A673 (cell line): ENCODE measurements at regions not wholly inside any gene's neighbourhood (a gene's known extent, or its start where the extent isn't known, plus 50 kb on each side); places are given as distances from the start of the nearest gene placed in this dataset.

Experiments
- BruUV-seq: library from RNA; stranded (reverse); fragments of 400-500 nt; replicated peaks from 2 replicates; lab custom pipeline; 2021; lab: Mats Ljungman, UMichigan
- CTCF ChIA-PET: fragments of 300-600 bp; sonication (Branson Sonifier 250); formaldehyde crosslinking; loops from one replicate; lab custom pipeline; 2022; ENCODE audit warnings: antibody characterized with exemption; lab: Charles Lee
- POLR2A ChIA-PET: fragments of 300-600 bp; sonication (Branson Sonifier 250); formaldehyde crosslinking; loops from one replicate; lab custom pipeline; 2022; ENCODE audit warnings: antibody characterized with exemption; ENCODE audit not compliant: low non-redundant PET; lab: Charles Lee
- DNase-seq: peaks from one replicate; pipeline ENCODE4 v3.0.0-alpha.2; 2015; ENCODE audit warnings: low spot score
- H3K27ac ChIP-seq: fragments of 200-600 bp; sonication (generic); 2 replicates; pipeline ENCODE4 v1.5.1; 2016; ENCODE audit warnings: mixed run types, low read depth, mild to moderate bottlenecking, mixed read lengths, antibody characterized with exemption, low read length; ENCODE audit not compliant: poor library complexity, severe bottlenecking
- H3K27me3 ChIP-seq: fragments of 200-600 bp; sonication (generic); replicated peaks from 2 replicates; pipeline ENCODE4 v1.6.1; 2017; ENCODE audit warnings: mixed run types, low read depth, mild to moderate bottlenecking, mixed read lengths, antibody characterized with exemption, low read length; ENCODE audit not compliant: insufficient read depth, poor library complexity
- H3K36me3 ChIP-seq: fragments of 200-600 bp; sonication (generic); 2 replicates; pipeline ENCODE4 v1.6.1; 2016; ENCODE audit warnings: mixed run types, mild to moderate bottlenecking, mixed read lengths, antibody characterized with exemption, low read length; ENCODE audit not compliant: insufficient read depth, poor library complexity, severe bottlenecking
- H3K4me1 ChIP-seq: fragments of 200-600 bp; sonication (generic); 2 replicates; pipeline ENCODE4 v1.6.1; 2017; ENCODE audit warnings: mixed run types, mild to moderate bottlenecking, mixed read lengths, antibody characterized with exemption, low read length; ENCODE audit not compliant: insufficient read depth, poor library complexity, severe bottlenecking
- H3K4me3 ChIP-seq: fragments of 200-600 bp; sonication (generic); 2 replicates; pipeline ENCODE4 v1.5.1; 2016; ENCODE audit warnings: low read depth, mixed run types, mild to moderate bottlenecking, mixed read lengths, low read length; ENCODE audit not compliant: poor library complexity, severe bottlenecking
- H3K9me3 ChIP-seq: fragments of 200-600 bp; sonication (generic); 2 replicates; pipeline ENCODE4 v1.6.1; 2016; ENCODE audit warnings: mixed run types, low read depth, mild to moderate bottlenecking, mixed read lengths, antibody characterized with exemption, low read length; ENCODE audit not compliant: poor library complexity, severe bottlenecking
- EZH2 ChIP-seq: fragments of 200-600 bp; sonication (generic); IDR thresholded peaks from 2 replicates; pipeline ENCODE4 v1.6.1; 2017; ENCODE audit warnings: borderline replicate concordance, low read depth, mild to moderate bottlenecking, mixed read lengths, antibody characterized with exemption, low read length; ENCODE audit not compliant: poor library complexity, severe bottlenecking
- intact Hi-C: fragments of 100-400 bp; cut with micrococcal nuclease; formaldehyde crosslinking; loops from one replicate; pipeline ENCODE4 v1.10.0; 2022; ENCODE audit not compliant: unreplicated experiment
- TF ChIP-seq, protein P1 (sequence below): fragments of 300-800, 200-600 bp; sonication (generic); conservative IDR thresholded peaks from 2 replicates; pipeline ENCODE4 v1.5.1; 2017; ENCODE audit warnings: low read depth, mild to moderate bottlenecking, antibody characterized with exemption, low read length, moderate library complexity, mixed read lengths

DNA sequence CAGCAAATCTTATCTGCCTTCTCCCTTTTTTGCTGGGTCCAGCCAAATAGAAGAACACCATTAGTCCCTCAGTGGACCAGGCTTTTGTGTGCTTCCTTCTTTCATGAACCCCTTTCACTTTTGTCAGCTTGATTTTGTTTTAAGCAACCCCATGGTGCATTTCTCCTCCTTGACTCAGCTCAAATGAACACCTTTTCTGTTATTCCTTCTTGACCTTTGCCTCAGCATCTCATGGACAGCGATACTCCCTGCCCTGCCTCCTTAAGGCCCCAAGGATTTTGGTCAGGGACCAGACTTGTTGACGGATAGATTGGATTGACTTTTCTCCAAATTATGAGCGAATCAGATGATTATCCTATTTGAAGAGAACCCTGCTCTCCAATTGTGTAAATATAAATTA is 356.6 kb upstream of the USP24 start:
- TF ChIP-seq EZH2 = no peak
- TF ChIP-seq, protein P1, sequence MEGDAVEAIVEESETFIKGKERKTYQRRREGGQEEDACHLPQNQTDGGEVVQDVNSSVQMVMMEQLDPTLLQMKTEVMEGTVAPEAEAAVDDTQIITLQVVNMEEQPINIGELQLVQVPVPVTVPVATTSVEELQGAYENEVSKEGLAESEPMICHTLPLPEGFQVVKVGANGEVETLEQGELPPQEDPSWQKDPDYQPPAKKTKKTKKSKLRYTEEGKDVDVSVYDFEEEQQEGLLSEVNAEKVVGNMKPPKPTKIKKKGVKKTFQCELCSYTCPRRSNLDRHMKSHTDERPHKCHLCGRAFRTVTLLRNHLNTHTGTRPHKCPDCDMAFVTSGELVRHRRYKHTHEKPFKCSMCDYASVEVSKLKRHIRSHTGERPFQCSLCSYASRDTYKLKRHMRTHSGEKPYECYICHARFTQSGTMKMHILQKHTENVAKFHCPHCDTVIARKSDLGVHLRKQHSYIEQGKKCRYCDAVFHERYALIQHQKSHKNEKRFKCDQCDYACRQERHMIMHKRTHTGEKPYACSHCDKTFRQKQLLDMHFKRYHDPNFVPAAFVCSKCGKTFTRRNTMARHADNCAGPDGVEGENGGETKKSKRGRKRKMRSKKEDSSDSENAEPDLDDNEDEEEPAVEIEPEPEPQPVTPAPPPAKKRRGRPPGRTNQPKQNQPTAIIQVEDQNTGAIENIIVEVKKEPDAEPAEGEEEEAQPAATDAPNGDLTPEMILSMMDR = no peak
- H3K4me1 ChIP-seq = no peaks in the 10 kb centered on the region
- intact Hi-C loops = no loop called here
- POLR2A ChIA-PET = no interaction called here
- no peak overlapping the region for H3K27ac ChIP-seq
- no TSS peak for BruUV-seq
- no peak for DNase-seq
- no peaks in the 10 kb centered on the region for H3K36me3 ChIP-seq
- CTCF ChIA-PET = no interaction called here
- H3K27me3 ChIP-seq = peaks cover 5% of the 10 kb centered on the region
- no peak overlapping the region for H3K4me3 ChIP-seq
- H3K9me3 ChIP-seq = no peaks in the 10 kb centered on the region

- no TSS peak for BruUV-seq
- intact Hi-C loops = no loop called here
- Histone ChIP-seq H3K9me3 (no peaks in the 10 kb centered on the region), H3K4me3 (no peak overlapping the region), H3K4me1 (no peaks in the 10 kb centered on the region), H3K27me3 (peaks cover 4% of the 10 kb centered on the region), H3K36me3 (no peaks in the 10 kb centered on the region), H3K27ac (no peak overlapping the region)
- POLR2A ChIA-PET = no interaction called here
- CTCF ChIA-PET = no interaction called here
- TF ChIP-seq EZH2 = no peak
- TF ChIP-seq, protein P1 = no peak
- no peak for DNase-seq
Observed at GRCh38 chr1:55569417-55569816, 354.3 kb upstream of the USP24 start.

DNA sequence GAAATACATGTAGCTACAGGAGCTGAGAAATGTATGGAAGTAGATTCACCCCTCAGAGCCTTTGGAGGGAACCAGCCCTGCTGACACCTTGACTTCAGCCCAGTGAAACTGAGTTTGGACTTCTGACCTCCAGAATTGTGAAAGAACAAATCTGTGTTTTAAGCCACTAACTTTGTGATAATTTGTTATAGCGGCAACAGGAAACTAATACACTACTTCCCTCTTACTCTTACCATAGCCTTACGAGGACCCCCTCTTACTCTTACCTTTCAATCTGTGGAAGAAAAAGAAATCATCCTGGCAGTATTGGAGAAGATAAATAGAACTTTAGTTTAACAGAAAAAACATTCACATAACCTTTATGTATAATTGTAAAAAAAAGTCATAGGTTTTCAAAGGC is 353.6 kb upstream of the USP24 start:
- no TSS peak for BruUV-seq
- H3K27me3 ChIP-seq = peaks cover 4% of the 10 kb centered on the region
- DNase-seq = no peak

More for the DNA sequence above, 353.6 kb upstream of the USP24 start:
- Histone ChIP-seq H3K27ac (no peak overlapping the region), H3K4me1 (no peaks in the 10 kb centered on the region), H3K9me3 (no peaks in the 10 kb centered on the region), H3K36me3 (no peaks in the 10 kb centered on the region), H3K4me3 (no peak overlapping the region)
- CTCF ChIA-PET = no interaction called here
- intact Hi-C loops = no loop called here
- POLR2A ChIA-PET = no interaction called here
- TF ChIP-seq EZH2 = no peak
- TF ChIP-seq, protein P1 = no peak
